Activated T-helper 17 cell treated with anti-CD3 and anti-CD28 coated beads, Interleukin-2, amount 50 U/mL, for 72 hours (primary cell): ENCODE measurements at regions not wholly inside any gene's neighbourhood (a gene's known extent, or its start where the extent isn't known, plus 50 kb on each side); places are given as distances from the start of the nearest gene placed in this dataset.

ENCODE experiments used
- ATAC-seq: fragments of 150-1000 bp; cut with Tn5 transposase; replicated peaks from 2 replicates; pipeline ENCODE4 v1.10.0; 2021; ENCODE audit warnings: mild to moderate bottlenecking, moderate library complexity
- H3K27ac Mint-ChIP-seq: one replicate; pipeline ENCODE4 v1.8.0; 2022; ENCODE audit warnings: mixed read lengths
- H3K27me3 Mint-ChIP-seq: one replicate; pipeline ENCODE4 v1.8.0; 2022; ENCODE audit warnings: mixed read lengths
- H3K36me3 Mint-ChIP-seq: one replicate; pipeline ENCODE4 v1.8.0; 2022; ENCODE audit warnings: low read depth, mild to moderate bottlenecking, mixed read lengths
- H3K4me1 Mint-ChIP-seq: one replicate; pipeline ENCODE4 v1.8.0; 2022; ENCODE audit warnings: mixed read lengths
- H3K4me3 Mint-ChIP-seq: one replicate; pipeline ENCODE4 v1.8.0; 2022; ENCODE audit warnings: mild to moderate bottlenecking, mixed read lengths
- H3K9me3 Mint-ChIP-seq: one replicate; pipeline ENCODE4 v1.8.0; 2022; ENCODE audit warnings: mixed read lengths

- H3K36me3 Mint-ChIP-seq = no peaks in the 10 kb centered on the region
- peaks cover 8% of the 10 kb centered on the region for H3K9me3 Mint-ChIP-seq
- ATAC-seq = no peak
- H3K27ac Mint-ChIP-seq = no peak overlapping the region
- no peaks in the 10 kb centered on the region for H3K4me1 Mint-ChIP-seq
- H3K27me3 Mint-ChIP-seq = no peaks in the 10 kb centered on the region
- H3K4me3 Mint-ChIP-seq = no peak overlapping the region
Observed at GRCh38 chr14:42729681-42730080, 1123.0 kb downstream of the LRFN5 start.

- no peaks in the 10 kb centered on the region for H3K27me3 Mint-ChIP-seq
- peaks cover 13% of the 10 kb centered on the region for H3K9me3 Mint-ChIP-seq
- no peak overlapping the region for H3K4me3 Mint-ChIP-seq
- ATAC-seq = no peak
- H3K36me3 Mint-ChIP-seq = no peaks in the 10 kb centered on the region
- no peak overlapping the region for H3K27ac Mint-ChIP-seq
- no peaks in the 10 kb centered on the region for H3K4me1 Mint-ChIP-seq
Observed at GRCh38 chr14:42719391-42719790, 1112.7 kb downstream of the LRFN5 start.

GRCh38 chr14:42715316-42715715 is 1108.6 kb downstream of the LRFN5 start:
- no peaks in the 10 kb centered on the region for H3K36me3 Mint-ChIP-seq
- ATAC-seq = no peak
- no peak overlapping the region for H3K27ac Mint-ChIP-seq
- no peaks in the 10 kb centered on the region for H3K4me1 Mint-ChIP-seq
- H3K4me3 Mint-ChIP-seq = no peak overlapping the region
- H3K27me3 Mint-ChIP-seq = no peaks in the 10 kb centered on the region
- peaks cover 13% of the 10 kb centered on the region for H3K9me3 Mint-ChIP-seq

- no peak overlapping the region for H3K27ac Mint-ChIP-seq
- H3K4me1 Mint-ChIP-seq = no peaks in the 10 kb centered on the region
- H3K27me3 Mint-ChIP-seq = no peaks in the 10 kb centered on the region
- H3K36me3 Mint-ChIP-seq = no peaks in the 10 kb centered on the region
- no peak for ATAC-seq
- H3K4me3 Mint-ChIP-seq = no peak overlapping the region
- peaks cover 3% of the 10 kb centered on the region for H3K9me3 Mint-ChIP-seq
Observed at GRCh38 chr14:42710071-42710470, 1103.4 kb downstream of the LRFN5 start.

- no peak for ATAC-seq
- Mint-ChIP-seq H3K4me1 (no peaks in the 10 kb centered on the region), H3K27me3 (no peaks in the 10 kb centered on the region), H3K36me3 (no peaks in the 10 kb centered on the region), H3K27ac (no peak overlapping the region), H3K9me3 (no peaks in the 10 kb centered on the region), H3K4me3 (no peak overlapping the region)
Observed at GRCh38 chr14:42703501-42703900, 1096.8 kb downstream of the LRFN5 start.

- H3K27me3 Mint-ChIP-seq = no peaks in the 10 kb centered on the region
- no peak for ATAC-seq
Observed at GRCh38 chr14:42687421-42687820, 1080.7 kb downstream of the LRFN5 start.

GRCh38 chr14:42683707-42684106 is 1077.0 kb downstream of the LRFN5 start:
- Mint-ChIP-seq H3K9me3 (peaks cover 4% of the 10 kb centered on the region), H3K36me3 (no peaks in the 10 kb centered on the region), H3K27me3 (no peaks in the 10 kb centered on the region), H3K4me3 (no peak overlapping the region), H3K27ac (no peak overlapping the region), H3K4me1 (no peaks in the 10 kb centered on the region)
- ATAC-seq = no peak

More at GRCh38 chr14:42687421-42687820, 1080.7 kb downstream of the LRFN5 start:
- Mint-ChIP-seq H3K4me3 (no peak overlapping the region), H3K27ac (no peak overlapping the region), H3K9me3 (peaks cover 9% of the 10 kb centered on the region), H3K36me3 (no peaks in the 10 kb centered on the region), H3K4me1 (no peaks in the 10 kb centered on the region)

- Mint-ChIP-seq H3K4me3 (no peak overlapping the region), H3K27me3 (no peaks in the 10 kb centered on the region), H3K4me1 (no peaks in the 10 kb centered on the region), H3K36me3 (no peaks in the 10 kb centered on the region), H3K27ac (no peak overlapping the region), H3K9me3 (no peaks in the 10 kb centered on the region)
- ATAC-seq = no peak
Observed at GRCh38 chr14:42676636-42677035, 1070.0 kb downstream of the LRFN5 start.

GRCh38 chr14:42673963-42674362 is 1067.3 kb downstream of the LRFN5 start:
- H3K36me3 Mint-ChIP-seq = no peaks in the 10 kb centered on the region
- no peak overlapping the region for H3K4me3 Mint-ChIP-seq
- no peaks in the 10 kb centered on the region for H3K4me1 Mint-ChIP-seq
- H3K9me3 Mint-ChIP-seq = no peaks in the 10 kb centered on the region
- ATAC-seq = no peak
- no peaks in the 10 kb centered on the region for H3K27me3 Mint-ChIP-seq
- no peak overlapping the region for H3K27ac Mint-ChIP-seq

GRCh38 chr14:42671636-42672035 is 1065.0 kb downstream of the LRFN5 start:
- no peaks in the 10 kb centered on the region for H3K36me3 Mint-ChIP-seq
- H3K4me3 Mint-ChIP-seq = no peak overlapping the region
- H3K9me3 Mint-ChIP-seq = no peaks in the 10 kb centered on the region
- H3K4me1 Mint-ChIP-seq = no peaks in the 10 kb centered on the region
- no peak for ATAC-seq
- H3K27ac Mint-ChIP-seq = no peak overlapping the region
- no peaks in the 10 kb centered on the region for H3K27me3 Mint-ChIP-seq

GRCh38 chr14:42665083-42665482 is 1058.4 kb downstream of the LRFN5 start:
- H3K36me3 Mint-ChIP-seq = no peaks in the 10 kb centered on the region
- H3K4me1 Mint-ChIP-seq = no peaks in the 10 kb centered on the region
- H3K4me3 Mint-ChIP-seq = no peak overlapping the region
- peaks cover 17% of the 10 kb centered on the region for H3K9me3 Mint-ChIP-seq
- no peak for ATAC-seq
- H3K27ac Mint-ChIP-seq = no peak overlapping the region
- H3K27me3 Mint-ChIP-seq = no peaks in the 10 kb centered on the region

GRCh38 chr14:42664190-42664589 is 1057.5 kb downstream of the LRFN5 start:
- peaks cover 21% of the 10 kb centered on the region for H3K9me3 Mint-ChIP-seq
- H3K4me3 Mint-ChIP-seq = no peak overlapping the region
- no peaks in the 10 kb centered on the region for H3K36me3 Mint-ChIP-seq
- H3K27me3 Mint-ChIP-seq = no peaks in the 10 kb centered on the region
- H3K27ac Mint-ChIP-seq = no peak overlapping the region
- no peak for ATAC-seq
- H3K4me1 Mint-ChIP-seq = no peaks in the 10 kb centered on the region

GRCh38 chr14:42654707-42655106 is 1048.0 kb downstream of the LRFN5 start:
- Mint-ChIP-seq H3K4me1 (no peaks in the 10 kb centered on the region), H3K4me3 (no peak overlapping the region), H3K9me3 (peaks cover 20% of the 10 kb centered on the region), H3K27me3 (no peaks in the 10 kb centered on the region), H3K27ac (no peak overlapping the region), H3K36me3 (no peaks in the 10 kb centered on the region)
- ATAC-seq = no peak

- Mint-ChIP-seq H3K27me3 (no peaks in the 10 kb centered on the region), H3K9me3 (peaks cover 22% of the 10 kb centered on the region), H3K4me1 (no peaks in the 10 kb centered on the region), H3K36me3 (no peaks in the 10 kb centered on the region), H3K27ac (no peak overlapping the region), H3K4me3 (no peak overlapping the region)
- ATAC-seq = no peak
Observed at GRCh38 chr14:42642787-42643186, 1036.1 kb downstream of the LRFN5 start.

- no peaks in the 10 kb centered on the region for H3K36me3 Mint-ChIP-seq
- no peak overlapping the region for H3K27ac Mint-ChIP-seq
- H3K27me3 Mint-ChIP-seq = no peaks in the 10 kb centered on the region
- no peaks in the 10 kb centered on the region for H3K4me1 Mint-ChIP-seq
- no peak for ATAC-seq
- no peak overlapping the region for H3K4me3 Mint-ChIP-seq
- H3K9me3 Mint-ChIP-seq = peaks cover 12% of the 10 kb centered on the region
Observed at GRCh38 chr14:42633504-42634095, 1026.9 kb downstream of the LRFN5 start.

- Mint-ChIP-seq H3K9me3 (peaks cover 12% of the 10 kb centered on the region), H3K27me3 (no peaks in the 10 kb centered on the region), H3K4me3 (no peak overlapping the region), H3K27ac (no peak overlapping the region), H3K4me1 (no peaks in the 10 kb centered on the region), H3K36me3 (no peaks in the 10 kb centered on the region)
- no peak for ATAC-seq
Observed at GRCh38 chr14:42629553-42629952, 1022.9 kb downstream of the LRFN5 start.
